ENCODE measurements at regions not wholly inside any gene's neighbourhood (a gene's known extent, or its start where the extent isn't known, plus 50 kb on each side); places are given as distances from the start of the nearest gene placed in this dataset.

DNA sequence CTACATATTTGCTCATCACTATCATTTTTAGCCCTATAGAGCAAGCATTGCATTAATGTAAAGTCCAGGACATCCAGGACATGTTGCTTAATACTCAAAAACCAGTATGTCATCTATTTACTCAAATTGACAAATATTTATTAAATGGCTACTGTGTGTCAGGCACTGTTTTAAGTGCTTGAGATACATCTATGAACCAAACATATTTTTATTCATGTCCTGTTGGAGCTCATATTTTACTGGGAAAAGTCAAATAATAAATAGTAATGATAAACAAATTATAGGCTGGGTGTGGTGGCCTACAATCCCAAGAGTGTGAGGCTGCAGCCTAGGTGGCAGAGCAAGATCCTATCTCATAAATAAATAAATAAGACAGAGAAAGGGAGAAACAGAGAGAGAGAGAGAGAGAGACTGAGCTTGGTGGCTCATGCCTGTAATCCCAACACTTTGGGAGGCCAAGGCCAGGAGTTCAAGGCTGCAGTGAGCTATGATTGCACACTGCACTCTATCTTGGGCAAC lies 227.9 kb downstream of the GJA1 start (continued):
- TF ChIP-seq MYC (IDR thresholded peaks at IDR 0.05; ENCODE audit: insufficient read depth, insufficient read length, insufficient replicate concordance, low read length, severe bottlenecking) (no peak), NR2F1 (conservative IDR thresholded peaks at IDR 0.05) (no peak), ZNF384 (IDR thresholded peaks at IDR 0.05; ENCODE audit: borderline replicate concordance, low read depth, low read length) (no peak), YY1 (IDR thresholded peaks at IDR 0.05; ENCODE audit: low read depth, low read length) (no peak), BCL11A (IDR thresholded peaks at IDR 0.05; ENCODE audit: low read depth, low read length) (no peak), TCF3 (IDR thresholded peaks at IDR 0.05; ENCODE audit: borderline replicate concordance, insufficient read depth, low read depth, low read length) (no peak), RELA (IDR thresholded peaks at IDR 0.05; ENCODE audit: borderline replicate concordance, partially characterized antibody) (no peak), MTA2 (IDR thresholded peaks at IDR 0.05; ENCODE audit: low read depth) (no peak), RFX5 (IDR thresholded peaks at IDR 0.05; ENCODE audit: low read depth, low read length) (no peak), POLR2A (IDR thresholded peaks at IDR 0.05; ENCODE audit: low read depth, low read length) (no peak)
- TF ChIP-seq, protein P1, sequence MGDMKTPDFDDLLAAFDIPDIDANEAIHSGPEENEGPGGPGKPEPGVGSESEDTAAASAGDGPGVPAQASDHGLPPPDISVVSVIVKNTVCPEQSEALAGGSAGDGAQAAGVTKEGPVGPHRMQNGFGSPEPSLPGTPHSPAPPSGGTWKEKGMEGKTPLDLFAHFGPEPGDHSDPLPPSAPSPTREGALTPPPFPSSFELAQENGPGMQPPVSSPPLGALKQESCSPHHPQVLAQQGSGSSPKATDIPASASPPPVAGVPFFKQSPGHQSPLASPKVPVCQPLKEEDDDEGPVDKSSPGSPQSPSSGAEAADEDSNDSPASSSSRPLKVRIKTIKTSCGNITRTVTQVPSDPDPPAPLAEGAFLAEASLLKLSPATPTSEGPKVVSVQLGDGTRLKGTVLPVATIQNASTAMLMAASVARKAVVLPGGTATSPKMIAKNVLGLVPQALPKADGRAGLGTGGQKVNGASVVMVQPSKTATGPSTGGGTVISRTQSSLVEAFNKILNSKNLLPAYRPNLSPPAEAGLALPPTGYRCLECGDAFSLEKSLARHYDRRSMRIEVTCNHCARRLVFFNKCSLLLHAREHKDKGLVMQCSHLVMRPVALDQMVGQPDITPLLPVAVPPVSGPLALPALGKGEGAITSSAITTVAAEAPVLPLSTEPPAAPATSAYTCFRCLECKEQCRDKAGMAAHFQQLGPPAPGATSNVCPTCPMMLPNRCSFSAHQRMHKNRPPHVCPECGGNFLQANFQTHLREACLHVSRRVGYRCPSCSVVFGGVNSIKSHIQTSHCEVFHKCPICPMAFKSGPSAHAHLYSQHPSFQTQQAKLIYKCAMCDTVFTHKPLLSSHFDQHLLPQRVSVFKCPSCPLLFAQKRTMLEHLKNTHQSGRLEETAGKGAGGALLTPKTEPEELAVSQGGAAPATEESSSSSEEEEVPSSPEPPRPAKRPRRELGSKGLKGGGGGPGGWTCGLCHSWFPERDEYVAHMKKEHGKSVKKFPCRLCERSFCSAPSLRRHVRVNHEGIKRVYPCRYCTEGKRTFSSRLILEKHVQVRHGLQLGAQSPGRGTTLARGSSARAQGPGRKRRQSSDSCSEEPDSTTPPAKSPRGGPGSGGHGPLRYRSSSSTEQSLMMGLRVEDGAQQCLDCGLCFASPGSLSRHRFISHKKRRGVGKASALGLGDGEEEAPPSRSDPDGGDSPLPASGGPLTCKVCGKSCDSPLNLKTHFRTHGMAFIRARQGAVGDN (IDR thresholded peaks at IDR 0.05): no peak
- TF ChIP-seq, protein P2, sequence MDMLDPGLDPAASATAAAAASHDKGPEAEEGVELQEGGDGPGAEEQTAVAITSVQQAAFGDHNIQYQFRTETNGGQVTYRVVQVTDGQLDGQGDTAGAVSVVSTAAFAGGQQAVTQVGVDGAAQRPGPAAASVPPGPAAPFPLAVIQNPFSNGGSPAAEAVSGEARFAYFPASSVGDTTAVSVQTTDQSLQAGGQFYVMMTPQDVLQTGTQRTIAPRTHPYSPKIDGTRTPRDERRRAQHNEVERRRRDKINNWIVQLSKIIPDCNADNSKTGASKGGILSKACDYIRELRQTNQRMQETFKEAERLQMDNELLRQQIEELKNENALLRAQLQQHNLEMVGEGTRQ (IDR thresholded peaks at IDR 0.05; ENCODE audit: borderline replicate concordance, low read depth, low read length): no peak
- TF ChIP-seq, protein P3, sequence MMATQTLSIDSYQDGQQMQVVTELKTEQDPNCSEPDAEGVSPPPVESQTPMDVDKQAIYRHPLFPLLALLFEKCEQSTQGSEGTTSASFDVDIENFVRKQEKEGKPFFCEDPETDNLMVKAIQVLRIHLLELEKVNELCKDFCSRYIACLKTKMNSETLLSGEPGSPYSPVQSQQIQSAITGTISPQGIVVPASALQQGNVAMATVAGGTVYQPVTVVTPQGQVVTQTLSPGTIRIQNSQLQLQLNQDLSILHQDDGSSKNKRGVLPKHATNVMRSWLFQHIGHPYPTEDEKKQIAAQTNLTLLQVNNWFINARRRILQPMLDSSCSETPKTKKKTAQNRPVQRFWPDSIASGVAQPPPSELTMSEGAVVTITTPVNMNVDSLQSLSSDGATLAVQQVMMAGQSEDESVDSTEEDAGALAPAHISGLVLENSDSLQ (IDR thresholded peaks at IDR 0.05): no peak

All from GM12878 (cell line).